Panc1 (cell line): ENCODE measurements at regions not wholly inside any gene's neighbourhood (a gene's known extent, or its start where the extent isn't known, plus 50 kb on each side); places are given as distances from the start of the nearest gene placed in this dataset.

Source experiments
- ATAC-seq: fragments of 200-7000 bp; cut with Tn5 transposase; 2 replicates; pipeline ENCODE4 v1.9.1; 2020; ENCODE audit warnings: mild to moderate bottlenecking, moderate library complexity
- BruUV-seq: library from RNA; stranded (reverse); fragments of 400-500 nt; replicated peaks from 2 replicates; lab custom pipeline; 2021; lab: Mats Ljungman, UMichigan
- CTCF ChIA-PET: fragments of 300-600 bp; sonication (Branson Sonifier 250); formaldehyde crosslinking; loops from one replicate; lab custom pipeline; 2022; ENCODE audit warnings: antibody characterized with exemption; lab: Charles Lee
- POLR2A ChIA-PET: fragments of 300-600 bp; sonication (Branson Sonifier 250); formaldehyde crosslinking; loops from one replicate; lab custom pipeline; 2022; ENCODE audit warnings: antibody characterized with exemption; lab: Charles Lee
- DNase-seq: peaks from one replicate; pipeline ENCODE4 v3.0.0-alpha.2; 2010; ENCODE audit warnings: low read depth, low spot score
- H3K27ac ChIP-seq: 2 replicates; pipeline ENCODE4 v1.5.1; 2011; ENCODE audit warnings: mild to moderate bottlenecking, low read length, inconsistent platforms
- H3K27me3 ChIP-seq: fragments of 200-500 bp; sonication (Bioruptor generic); 2 replicates; pipeline ENCODE4 v1.6.0; 2014; ENCODE audit warnings: low read length, inconsistent platforms; ENCODE audit not compliant: control insufficient read depth, insufficient read depth
- H3K36me3 ChIP-seq: fragments of 200-500 bp; sonication (Bioruptor generic); 2 replicates; pipeline ENCODE4 v1.5.1; 2014; ENCODE audit warnings: inconsistent platforms, mild to moderate bottlenecking, low read length, moderate library complexity; ENCODE audit not compliant: control insufficient read depth, insufficient read depth
- H3K4me1 ChIP-seq: 2 replicates; pipeline ENCODE4 v1.5.1; 2011; ENCODE audit warnings: inconsistent platforms, mild to moderate bottlenecking, low read length, moderate library complexity; ENCODE audit not compliant: control insufficient read depth, insufficient read depth
- H3K4me3 ChIP-seq, 2 experiments: 2 replicates each; pipeline ENCODE4 v1.5.1; 2011 to 2012; ENCODE audit warnings: low read depth in 2 of 2, low read length in 2 of 2, mild to moderate bottlenecking in 2 of 2, inconsistent platforms in 1 of 2, moderate library complexity in 1 of 2
- H3K9me3 ChIP-seq: fragments of 200-500 bp; sonication (Bioruptor generic); 2 replicates; pipeline ENCODE4 v1.5.1; 2014; ENCODE audit warnings: low read depth, mild to moderate bottlenecking, inconsistent platforms, low read length, moderate library complexity; ENCODE audit not compliant: control insufficient read depth, insufficient read depth
- CTCF ChIP-seq: fragments of 450-650 bp; IDR thresholded peaks from 2 replicates; pipeline ENCODE4 v1.5.1; 2017; ENCODE audit warnings: mild to moderate bottlenecking
- POLR2AphosphoS5 ChIP-seq: IDR thresholded peaks from 2 replicates; pipeline ENCODE4 v1.6.1; 2012; ENCODE audit warnings: mild to moderate bottlenecking, low read depth, low read length, moderate library complexity
- SIN3A ChIP-seq: IDR thresholded peaks from 2 replicates; pipeline ENCODE4 v1.6.1; 2012; ENCODE audit warnings: low read depth, mild to moderate bottlenecking, low read length, moderate library complexity, borderline replicate concordance; ENCODE audit not compliant: insufficient read depth
- TCF7L2 ChIP-seq: IDR thresholded peaks from 2 replicates; pipeline ENCODE4 v1.6.1; 2011; ENCODE audit warnings: mild to moderate bottlenecking, low read depth, low read length, inconsistent platforms
- in situ Hi-C: cut with HindIII; loops from 2 replicates; pipeline ENCODE4 v1.10.0; 2016; ENCODE audit warnings: low sequenced_read_pairs, low pct_unique_long_range_greater_than_20kb
- intact Hi-C: fragments of 100-400 bp; cut with micrococcal nuclease; formaldehyde crosslinking; loops from one replicate; pipeline ENCODE4 v1.10.0; 2022; ENCODE audit not compliant: unreplicated experiment
- TF ChIP-seq, protein P1 (sequence below), 2 experiments: IDR thresholded peaks; 2 replicates each; pipeline ENCODE4 v1.6.1; 2011 to 2012; ENCODE audit warnings: low read depth in 2 of 2, control low read depth in 1 of 2, low read length in 1 of 2, mild to moderate bottlenecking in 1 of 2, moderate library complexity in 1 of 2; ENCODE audit not compliant: insufficient read depth in 1 of 2

DNA sequence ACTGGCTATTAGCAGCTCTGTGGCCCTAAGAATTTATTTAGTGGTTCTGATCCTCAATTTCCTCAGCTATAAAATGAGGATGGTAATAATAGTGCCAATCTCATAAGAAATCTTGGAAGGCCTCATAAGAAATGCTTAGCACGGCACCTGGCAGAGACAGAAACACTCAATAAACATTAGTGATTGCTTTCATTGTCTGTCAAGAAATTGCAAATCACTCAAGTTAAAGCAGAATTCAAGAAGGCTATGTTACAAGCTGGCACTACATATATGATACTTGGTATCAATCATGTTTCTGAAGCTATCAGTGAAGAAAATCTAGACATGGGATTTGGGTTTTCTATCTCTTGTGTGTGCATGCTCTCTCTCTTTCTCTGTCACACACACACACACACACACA is 267.7 kb upstream of the KCNIP4 start:
- Histone ChIP-seq H3K36me3 (no peaks in the 10 kb centered on the region), H3K27me3 (no peaks in the 10 kb centered on the region), H3K27ac (no peak overlapping the region), H3K4me3 (no peak overlapping the region), H3K9me3 (no peaks in the 10 kb centered on the region), H3K4me1 (no peaks in the 10 kb centered on the region)
- intact Hi-C loops (no loop called here), in situ Hi-C loops (no loop called here)
- no peak for ATAC-seq
- DNase-seq, result no peak
- CTCF ChIA-PET, result no interaction called here
- TF ChIP-seq SIN3A (no peak), POLR2AphosphoS5 (no peak)
- TF ChIP-seq, protein P1, sequence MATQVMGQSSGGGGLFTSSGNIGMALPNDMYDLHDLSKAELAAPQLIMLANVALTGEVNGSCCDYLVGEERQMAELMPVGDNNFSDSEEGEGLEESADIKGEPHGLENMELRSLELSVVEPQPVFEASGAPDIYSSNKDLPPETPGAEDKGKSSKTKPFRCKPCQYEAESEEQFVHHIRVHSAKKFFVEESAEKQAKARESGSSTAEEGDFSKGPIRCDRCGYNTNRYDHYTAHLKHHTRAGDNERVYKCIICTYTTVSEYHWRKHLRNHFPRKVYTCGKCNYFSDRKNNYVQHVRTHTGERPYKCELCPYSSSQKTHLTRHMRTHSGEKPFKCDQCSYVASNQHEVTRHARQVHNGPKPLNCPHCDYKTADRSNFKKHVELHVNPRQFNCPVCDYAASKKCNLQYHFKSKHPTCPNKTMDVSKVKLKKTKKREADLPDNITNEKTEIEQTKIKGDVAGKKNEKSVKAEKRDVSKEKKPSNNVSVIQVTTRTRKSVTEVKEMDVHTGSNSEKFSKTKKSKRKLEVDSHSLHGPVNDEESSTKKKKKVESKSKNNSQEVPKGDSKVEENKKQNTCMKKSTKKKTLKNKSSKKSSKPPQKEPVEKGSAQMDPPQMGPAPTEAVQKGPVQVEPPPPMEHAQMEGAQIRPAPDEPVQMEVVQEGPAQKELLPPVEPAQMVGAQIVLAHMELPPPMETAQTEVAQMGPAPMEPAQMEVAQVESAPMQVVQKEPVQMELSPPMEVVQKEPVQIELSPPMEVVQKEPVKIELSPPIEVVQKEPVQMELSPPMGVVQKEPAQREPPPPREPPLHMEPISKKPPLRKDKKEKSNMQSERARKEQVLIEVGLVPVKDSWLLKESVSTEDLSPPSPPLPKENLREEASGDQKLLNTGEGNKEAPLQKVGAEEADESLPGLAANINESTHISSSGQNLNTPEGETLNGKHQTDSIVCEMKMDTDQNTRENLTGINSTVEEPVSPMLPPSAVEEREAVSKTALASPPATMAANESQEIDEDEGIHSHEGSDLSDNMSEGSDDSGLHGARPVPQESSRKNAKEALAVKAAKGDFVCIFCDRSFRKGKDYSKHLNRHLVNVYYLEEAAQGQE (IDR thresholded peaks at IDR 0.05; ENCODE audit: insufficient read depth in 1 of 2, low read depth in 2 of 2, low read length in 1 of 2), result no peak
- POLR2A ChIA-PET, result no interaction called here
- no TSS peak for BruUV-seq

DNA sequence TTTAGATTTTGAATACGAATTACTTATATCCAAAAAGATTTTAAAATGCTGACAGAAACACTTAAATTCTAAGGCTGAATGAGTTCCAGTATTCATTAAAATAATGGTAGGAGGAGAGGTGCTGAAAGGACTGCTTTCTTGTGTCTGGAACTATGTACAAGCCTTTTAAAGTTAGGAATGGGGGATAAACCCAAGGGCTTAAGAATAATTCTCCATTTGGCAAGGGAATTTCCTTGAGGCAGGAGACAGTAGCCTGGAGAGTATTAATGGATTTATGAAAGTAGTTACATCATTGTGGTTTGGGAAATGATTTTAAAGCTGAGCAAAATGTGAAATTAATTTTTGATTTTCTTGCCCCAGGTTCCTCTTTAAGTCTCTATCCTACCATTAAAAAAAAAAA is 266.5 kb upstream of the KCNIP4 start:
- CTCF ChIA-PET, result no interaction called here
- TF ChIP-seq POLR2AphosphoS5 (no peak), CTCF (no peak), TCF7L2 (no peak), SIN3A (no peak)
- TF ChIP-seq, protein P1 (IDR thresholded peaks at IDR 0.05; ENCODE audit: insufficient read depth in 1 of 2, low read depth in 2 of 2, low read length in 1 of 2), result no peak
- no peak for ATAC-seq
- in situ Hi-C loops (no loop called here), intact Hi-C loops (no loop called here)
- Histone ChIP-seq H3K36me3 (no peaks in the 10 kb centered on the region), H3K27ac (no peak overlapping the region), H3K4me3 (no peak overlapping the region), H3K4me1 (no peaks in the 10 kb centered on the region), H3K27me3 (no peaks in the 10 kb centered on the region), H3K9me3 (no peaks in the 10 kb centered on the region)
- POLR2A ChIA-PET, result no interaction called here
- no peak for DNase-seq
- no TSS peak for BruUV-seq
